Small intestine (tissue), 7 donors: ENCODE measurements at regions not wholly inside any gene's neighbourhood (a gene's known extent, or its start where the extent isn't known, plus 50 kb on each side); places are given as distances from the start of the nearest gene placed in this dataset.

Source experiments
- DNase-seq, 2 donors: peaks; one replicate each; pipeline versions ENCODE4 v3.0.0 to v3.0.0-alpha.2; 2013
- FAIRE-seq: peaks from 2 replicates; lab custom pipeline; 2012; peaks lifted over from hg19 to GRCh38; lab: Jason Lieb, UNC
- H3K27ac ChIP-seq, 3 donors: one replicate each; pipeline ENCODE4 v1.5.1; 2013; ENCODE audit warnings: low read length in 2 of 3, mild to moderate bottlenecking in 2 of 3, control low read depth in 1 of 3, inconsistent platforms in 1 of 3, low read depth in 1 of 3, moderate library complexity in 1 of 3
- H3K27me3 ChIP-seq, 3 donors: one replicate each; pipeline ENCODE4 v1.6.1; 2013; ENCODE audit warnings: low read length in 3 of 3, inconsistent platforms in 1 of 3; ENCODE audit not compliant: control insufficient read depth in 3 of 3, insufficient read depth in 3 of 3
- H3K36me3 ChIP-seq, 3 donors: one replicate each; pipeline ENCODE4 v1.6.1; 2013; ENCODE audit warnings: low read length in 3 of 3, inconsistent platforms in 1 of 3, low read depth in 1 of 3, mild to moderate bottlenecking in 1 of 3, moderate library complexity in 1 of 3; ENCODE audit not compliant: control insufficient read depth in 3 of 3, insufficient read depth in 2 of 3
- H3K4me1 ChIP-seq, 3 donors: one replicate each; pipeline ENCODE4 v1.6.1; 2013; ENCODE audit warnings: low read length in 2 of 3, inconsistent platforms in 1 of 3, low read depth in 1 of 3, mild to moderate bottlenecking in 1 of 3, moderate library complexity in 1 of 3; ENCODE audit not compliant: control insufficient read depth in 3 of 3, insufficient read depth in 2 of 3
- H3K4me3 ChIP-seq, 3 donors: one replicate each; pipeline ENCODE4 v1.5.1; 2013; ENCODE audit warnings: low read length in 3 of 3, control low read depth in 1 of 3, inconsistent platforms in 1 of 3, low read depth in 1 of 3, mild to moderate bottlenecking in 1 of 3, moderate library complexity in 1 of 3
- H3K9me3 ChIP-seq, 2 donors: one replicate each; pipeline ENCODE4 v1.6.1; 2013; ENCODE audit warnings: low read depth in 1 of 2, low read length in 1 of 2; ENCODE audit not compliant: control insufficient read depth in 2 of 2, insufficient read depth in 1 of 2
- WGBS, 3 donors: extraction: QIAGEN DNeasy Blood & Tissue Kit; methylation state at CpG; one replicate each; pipeline ENCODE4 v1.1.7; 2013; 5-methylcytosine and 5-hydroxymethylcytosine counted together
- donor health status: healthy with polysubstance abuse.
- donor health status: control.
- donor health status: control.
- donor health status: Bipolar disorder and iron deficiency.
- donor health status: healthy.

DNA sequence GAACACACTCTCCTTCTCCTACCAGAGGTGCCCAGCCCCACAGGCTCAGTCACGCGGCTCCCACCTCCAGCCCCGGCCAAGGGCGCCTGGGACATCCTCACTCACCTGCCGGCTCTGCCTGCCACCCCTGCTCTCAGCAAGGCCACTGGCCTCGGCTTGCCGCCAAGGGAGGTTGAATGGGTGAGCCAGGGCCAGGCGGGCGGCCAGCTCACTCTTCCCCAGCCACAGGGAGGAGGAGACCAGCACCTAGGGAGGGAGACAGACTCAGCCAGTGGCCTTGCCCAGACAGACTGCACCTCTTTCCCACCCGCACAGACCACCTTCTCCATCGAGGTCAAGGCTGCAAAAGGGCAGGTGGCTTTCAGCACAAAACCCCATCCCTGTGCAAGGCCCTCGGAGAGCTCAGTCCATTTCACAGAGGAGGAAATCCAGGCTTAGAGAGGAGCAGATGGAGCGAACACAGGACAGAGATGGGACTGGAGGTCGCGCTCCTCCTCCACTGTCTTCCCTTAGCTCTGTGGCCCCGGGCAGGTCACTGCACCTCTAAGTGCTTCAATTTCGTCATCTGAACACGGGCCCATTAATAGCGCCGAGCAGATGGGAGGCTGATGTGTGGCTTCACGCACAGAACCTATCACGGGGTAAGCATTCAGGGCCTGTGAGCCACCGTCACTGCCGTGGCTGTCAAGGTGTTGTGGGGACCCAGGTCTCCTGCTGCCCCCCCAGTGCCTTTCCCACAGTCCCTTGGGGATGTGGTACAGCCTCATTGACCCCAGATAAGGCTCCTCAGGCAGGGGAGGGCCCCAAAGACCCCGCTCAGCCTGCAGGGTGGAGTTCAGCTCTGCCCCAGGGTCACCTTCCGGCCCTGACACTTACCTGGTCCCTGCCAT is 56.1 kb downstream of the RMI2 start:
- H3K36me3 ChIP-seq = no peaks in the 10 kb centered on the region
- H3K4me3 ChIP-seq = no peak overlapping the region
- FAIRE-seq (no peak), DNase-seq (no peak)
- H3K27ac ChIP-seq = no peak overlapping the region
- WGBS, 3 donors = 53 to 81% (median 66%) methylated on average over 26 of the region's 26 CpGs
- H3K27me3 ChIP-seq = no peaks in the 10 kb centered on the region
- H3K4me1 ChIP-seq = no peaks in the 10 kb centered on the region
- no peaks in the 10 kb centered on the region for H3K9me3 ChIP-seq

DNA sequence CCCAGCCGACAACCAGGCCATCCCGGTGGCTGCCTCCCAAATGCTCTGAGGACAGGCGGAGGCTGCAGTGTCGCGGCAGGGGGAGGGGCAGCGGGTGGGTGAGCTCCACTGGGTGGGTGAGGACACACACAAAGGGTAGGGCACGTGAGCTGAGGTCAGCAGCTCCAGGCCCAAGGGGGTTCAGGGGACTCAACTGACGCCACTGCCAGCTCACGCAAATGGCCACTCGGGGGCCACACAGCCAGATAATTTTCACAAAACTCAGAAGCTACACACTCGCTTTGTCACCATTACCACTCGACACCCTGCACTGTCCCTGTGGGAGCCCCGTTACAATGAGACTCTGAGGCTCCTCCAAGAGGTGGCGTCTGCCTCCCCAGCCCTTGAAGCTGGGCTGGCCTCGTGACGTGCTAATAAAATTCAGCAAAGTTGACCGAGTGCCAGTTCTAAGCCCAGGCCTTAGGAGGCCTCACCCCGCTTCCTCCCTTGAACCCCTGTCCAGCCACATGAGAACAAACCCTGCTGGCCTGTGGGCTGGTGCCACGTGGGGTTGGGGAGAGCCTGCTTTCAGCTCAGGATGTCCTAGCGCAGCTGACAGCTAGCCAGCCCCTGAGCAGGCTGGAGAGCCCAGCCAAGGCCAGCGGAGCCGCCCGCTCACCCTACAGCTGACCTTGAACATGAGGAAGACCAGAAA is 56.9 kb downstream of the RMI2 start:
- FAIRE-seq = no peak
- Histone ChIP-seq H3K4me3 (no peak overlapping the region), H3K36me3 (no peaks in the 10 kb centered on the region), H3K27me3 (no peaks in the 10 kb centered on the region), H3K27ac (no peak overlapping the region), H3K9me3 (peaks cover 0 to 3% of the 10 kb centered on the region in 2 donors), H3K4me1 (no peaks in the 10 kb centered on the region)
- WGBS, 3 donors = 70 to 76% (median 73%) methylated on average over 23 of the region's 23 CpGs
- no peak for DNase-seq

DNA sequence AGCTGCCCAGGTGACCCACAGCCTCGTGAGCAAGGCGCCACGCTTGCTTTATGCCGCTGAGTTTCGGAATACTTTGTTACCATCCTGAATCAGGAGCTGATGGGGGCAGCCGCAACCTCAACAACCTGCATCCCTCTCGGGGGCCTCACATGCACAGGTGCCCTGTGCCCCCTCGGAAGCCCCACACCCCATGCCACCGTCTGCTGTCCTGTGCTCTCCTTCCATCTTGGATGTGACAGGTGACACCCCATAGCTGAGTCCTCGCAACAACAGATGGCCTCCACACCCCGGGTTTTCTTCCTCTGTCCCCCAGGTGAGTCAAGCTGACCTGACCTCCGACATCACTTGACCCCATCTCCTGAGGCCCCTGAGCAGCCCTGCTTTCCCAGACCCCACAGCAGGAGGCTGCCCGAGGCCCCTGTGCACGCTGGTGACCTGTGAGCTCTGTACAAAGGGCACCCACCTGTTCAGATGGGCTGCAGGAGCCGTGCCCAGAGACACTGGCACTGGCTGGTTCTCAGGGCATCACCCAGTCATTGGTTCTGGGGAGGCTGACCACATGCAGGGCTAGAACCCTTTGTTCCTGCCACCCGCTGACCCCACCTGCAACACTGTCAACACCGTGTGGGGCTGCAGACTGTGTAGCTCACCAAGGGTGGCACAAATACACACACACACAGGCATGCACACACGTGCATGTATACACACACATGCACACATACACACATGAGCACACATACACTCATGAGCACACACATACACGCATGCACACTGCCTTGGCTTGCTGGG is 57.7 kb downstream of the RMI2 start:
- H3K27ac ChIP-seq = no peak overlapping the region
- H3K4me1 ChIP-seq = no peaks in the 10 kb centered on the region
- DNase-seq (no peak), FAIRE-seq (no peak)
- no peak overlapping the region for H3K4me3 ChIP-seq
- peaks cover 0 to 6% of the 10 kb centered on the region in 2 donors for H3K9me3 ChIP-seq
- no peaks in the 10 kb centered on the region for H3K27me3 ChIP-seq
- no peaks in the 10 kb centered on the region for H3K36me3 ChIP-seq
- WGBS, 3 donors = 68 to 81% (median 69%) methylated on average over 19 of the region's 19 CpGs

DNA sequence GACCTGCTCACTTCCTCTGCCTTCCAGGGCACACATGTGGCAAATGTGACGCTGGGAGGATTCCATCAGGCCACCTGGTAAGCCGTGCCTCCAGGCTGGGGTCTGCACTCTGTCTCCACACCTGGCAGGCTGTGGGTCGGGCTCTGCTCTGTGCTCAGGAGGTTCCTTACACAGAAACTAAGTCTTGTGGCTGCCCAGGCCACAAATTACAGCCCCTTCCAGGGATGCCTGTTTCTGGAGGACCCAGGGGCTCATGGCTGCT is 58.2 kb downstream of the RMI2 start:
- H3K4me3 ChIP-seq = no peak overlapping the region
- no peak for DNase-seq
- H3K27me3 ChIP-seq = no peaks in the 10 kb centered on the region
- 66 to 87% (median 72%) methylated on average over 3 of the region's 3 CpGs for WGBS, 3 donors
- H3K4me1 ChIP-seq = no peaks in the 10 kb centered on the region
- no peaks in the 10 kb centered on the region for H3K36me3 ChIP-seq
- H3K9me3 ChIP-seq = peaks cover 0 to 6% of the 10 kb centered on the region in 2 donors
- H3K27ac ChIP-seq = no peak overlapping the region
- no peak for FAIRE-seq

DNA sequence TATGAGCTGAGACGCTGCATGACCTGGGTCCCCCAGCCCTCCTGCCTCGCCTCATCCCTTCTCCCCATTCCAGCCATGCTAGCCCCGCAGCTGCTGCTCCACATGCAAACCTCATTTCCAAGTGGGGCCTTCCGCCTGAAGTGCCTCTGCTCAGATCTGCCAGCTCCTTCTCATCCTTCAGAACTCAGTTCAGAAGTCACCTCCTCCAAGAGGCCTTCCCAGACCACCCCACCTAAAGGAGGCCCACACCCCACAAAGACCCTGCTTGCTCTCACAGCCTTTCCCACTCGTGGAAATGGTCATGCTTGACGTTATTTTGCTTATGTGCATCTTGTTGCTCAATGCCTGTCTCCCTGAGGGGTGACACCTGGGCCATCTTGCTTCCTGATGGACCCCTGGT is 58.7 kb downstream of the RMI2 start:
- no peak overlapping the region for H3K27ac ChIP-seq
- FAIRE-seq (no peak), DNase-seq (no peak)
- H3K9me3 ChIP-seq = peaks cover 0 to 6% of the 10 kb centered on the region in 2 donors
- H3K36me3 ChIP-seq = no peaks in the 10 kb centered on the region
- H3K4me1 ChIP-seq = no peaks in the 10 kb centered on the region
- 82 to 88% (median 82%) methylated on average over 6 of the region's 6 CpGs for whole genome bisulfite sequencing, 3 donors
- H3K4me3 ChIP-seq = no peak overlapping the region
- H3K27me3 ChIP-seq = no peaks in the 10 kb centered on the region

DNA sequence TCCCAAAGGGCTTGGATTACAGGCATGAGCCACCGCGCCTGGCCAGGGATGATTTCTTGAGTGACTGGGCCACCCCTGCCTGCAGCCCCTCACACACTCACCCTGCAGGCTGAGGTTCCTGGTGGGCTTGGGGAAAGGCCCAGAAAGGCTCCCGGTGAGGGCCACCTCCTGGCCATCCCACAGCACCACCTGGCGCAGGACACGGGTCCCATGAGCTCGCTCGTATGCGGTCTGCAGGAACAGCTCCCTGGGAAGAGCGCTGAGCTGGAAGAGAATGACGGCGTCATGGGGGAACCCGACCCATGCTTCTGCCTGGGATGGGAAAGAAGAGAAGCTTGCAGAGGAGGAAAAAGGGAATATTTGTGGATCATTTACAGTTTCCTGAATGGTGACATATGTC is 59.3 kb downstream of the RMI2 start:
- Histone ChIP-seq H3K36me3 (no peaks in the 10 kb centered on the region), H3K4me1 (no peaks in the 10 kb centered on the region), H3K27ac (no peak overlapping the region), H3K4me3 (no peak overlapping the region), H3K9me3 (peaks cover 0 to 6% of the 10 kb centered on the region in 2 donors), H3K27me3 (no peaks in the 10 kb centered on the region)
- DNase-seq (no peak), FAIRE-seq (no peak)
- WGBS, 3 donors = 87 to 94% (median 91%) methylated on average over 12 of the region's 12 CpGs

DNA sequence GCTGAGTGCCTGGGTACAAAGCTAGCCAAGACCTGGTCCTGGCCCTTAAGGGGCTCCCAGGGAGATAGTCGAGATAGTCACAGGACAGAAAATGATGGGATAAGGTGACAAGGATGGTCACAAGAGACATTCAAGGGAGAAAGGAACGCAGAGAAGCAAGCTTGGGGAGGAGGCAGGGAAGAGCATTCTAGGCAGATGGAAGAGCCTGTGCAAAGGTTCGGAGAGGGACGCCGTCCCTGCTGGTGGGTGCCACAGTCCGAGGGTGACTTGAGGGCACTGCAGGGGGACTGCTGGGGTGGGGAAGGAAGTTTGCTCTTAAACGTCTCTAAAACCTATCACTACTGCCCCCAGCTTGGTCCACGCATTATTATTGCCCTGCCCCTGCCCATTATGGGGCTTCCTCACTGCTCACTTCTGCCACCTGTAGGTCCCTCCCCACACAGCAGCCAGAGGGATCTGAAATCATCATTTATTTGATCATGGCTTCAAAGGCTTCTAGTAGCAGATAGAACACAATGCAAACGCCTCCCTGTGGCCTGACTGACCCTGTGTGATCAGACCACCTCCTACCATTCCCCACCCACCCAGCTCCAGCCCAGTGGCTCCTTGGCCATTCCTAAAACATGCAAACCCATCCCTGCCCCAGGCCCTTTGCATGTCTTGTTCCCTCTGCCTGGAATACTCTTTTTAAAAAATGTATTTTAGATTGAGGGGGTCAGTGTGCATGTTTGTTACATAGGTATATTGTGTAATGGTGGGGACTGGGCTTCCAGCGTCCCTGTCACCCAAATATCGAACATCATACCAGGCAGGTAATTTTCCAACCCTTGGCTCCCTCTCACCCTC is 60.3 kb downstream of the RMI2 start:
- Histone ChIP-seq H3K4me3 (no peak overlapping the region), H3K36me3 (no peaks in the 10 kb centered on the region), H3K27me3 (no peaks in the 10 kb centered on the region), H3K4me1 (no peaks in the 10 kb centered on the region), H3K27ac (no peak overlapping the region), H3K9me3 (peaks cover 0 to 6% of the 10 kb centered on the region in 2 donors)
- no peak for FAIRE-seq
- DNase-seq = peak in 1 of 2 donors; percentile 11
- 58 to 71% (median 64%) methylated on average over 11 of the region's 11 CpGs for WGBS, 3 donors

DNA sequence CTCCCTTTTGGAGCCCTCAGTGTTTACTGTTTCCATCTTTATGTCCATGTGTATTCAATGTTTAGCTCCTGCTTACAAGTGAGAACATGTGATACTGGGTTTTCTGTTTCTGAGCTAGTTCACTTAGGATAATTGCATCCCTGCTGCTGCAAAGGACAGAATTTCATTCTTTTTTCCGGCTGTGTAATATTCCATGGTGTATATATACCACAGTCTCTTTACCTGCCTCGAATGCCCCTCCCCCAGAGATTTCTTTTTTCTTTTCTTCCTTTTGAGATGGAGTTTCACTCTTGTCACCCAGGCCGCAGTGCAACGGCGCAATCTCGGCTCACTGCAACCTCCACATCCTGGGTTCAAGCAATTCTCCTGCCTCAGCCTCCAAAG is 60.9 kb downstream of the RMI2 start:
- Histone ChIP-seq H3K9me3 (peaks cover 0 to 6% of the 10 kb centered on the region in 2 donors), H3K4me3 (no peak overlapping the region), H3K36me3 (no peaks in the 10 kb centered on the region), H3K27me3 (no peaks in the 10 kb centered on the region), H3K27ac (no peak overlapping the region), H3K4me1 (no peaks in the 10 kb centered on the region)
- 89 to 95% (median 94%) methylated on average over 5 to 6 of the region's 6 CpGs for WGBS, 3 donors
- DNase-seq (no peak), FAIRE-seq (no peak)
